ENCODE measurements at regions not wholly inside any gene's neighbourhood (a gene's known extent, or its start where the extent isn't known, plus 50 kb on each side); places are given as distances from the start of the nearest gene placed in this dataset.

DNA sequence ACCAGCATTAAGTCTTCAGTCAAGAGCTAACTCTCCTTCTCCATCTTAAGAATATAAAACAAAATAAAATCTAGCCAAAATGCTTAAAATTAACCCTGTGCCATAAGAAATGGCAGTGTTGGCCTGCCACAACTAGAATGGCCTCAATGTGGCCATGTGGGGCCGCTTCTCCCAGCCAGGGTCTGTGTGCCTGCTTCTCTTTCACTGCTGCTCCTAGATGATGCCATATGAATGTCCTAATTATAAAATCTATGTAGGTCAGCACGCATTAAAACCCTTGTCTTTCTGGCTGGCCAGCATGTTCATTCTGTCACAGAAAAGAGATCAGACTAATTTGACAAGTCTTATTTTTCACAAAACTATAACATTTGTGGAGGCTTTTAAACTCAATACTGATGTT is 102.6 kb downstream of the C6orf118 start:
- no CpG with 5 or more reads among the region's 2 CpGs for WGBS, 2 experiments (ENCODE audit: extremely low coverage in 2 of 2, insufficient read length in 1 of 2)
- Histone ChIP-seq H4K8ac (ENCODE audit: low read depth in 2 of 2, low read length in 2 of 2) (no peak overlapping the region), H3K23ac (ENCODE audit: low read depth, low read length) (no peak overlapping the region), H4K91ac (ENCODE audit: insufficient read depth, low read depth, low read length) (no peak overlapping the region), H3K9ac (ENCODE audit: low read depth, low read length) (no peak overlapping the region), H3K56ac (ENCODE audit: extremely low read depth, insufficient read depth, low read length) (no peak overlapping the region), H3K4me2 (ENCODE audit: low read depth, low read length) (no peak overlapping the region), H3K9me1 (ENCODE audit: insufficient read depth, low read length) (no peaks in the 10 kb centered on the region), H2BK15ac (ENCODE audit: low read depth, low read length) (no peak overlapping the region), H2BK20ac (ENCODE audit: low read depth, low read length) (no peak overlapping the region), H2AFZ (replicated peaks; ENCODE audit: low read length, poor library complexity) (no peak overlapping the region), H3K4me1 (ENCODE audit: control insufficient read depth, insufficient read depth, low read length) (no peaks in the 10 kb centered on the region), H2AK9ac (replicated peaks; ENCODE audit: low read depth, low read length, poor library complexity) (no peak overlapping the region), H3K27ac (ENCODE audit: insufficient read depth, low read length) (no peak overlapping the region), H3K36me3 (ENCODE audit: control insufficient read depth, insufficient read depth, low read length) (no peaks in the 10 kb centered on the region), H3K4me3 (ENCODE audit: insufficient read depth, low read depth, low read length) (no peak overlapping the region), H3K27me3 (ENCODE audit: control insufficient read depth, insufficient read depth, low read length) (no peaks in the 10 kb centered on the region), H3K18ac (ENCODE audit: low read depth, low read length) (no peak overlapping the region), H4K20me1 (ENCODE audit: insufficient read depth, low read length) (no peaks in the 10 kb centered on the region), H2BK5ac (ENCODE audit: low read depth, low read length, poor library complexity, severe bottlenecking) (no peak overlapping the region), H3K4ac (ENCODE audit: low read depth, low read length) (no peak overlapping the region), H3K79me1 (ENCODE audit: low read depth in 1 of 2, low read length in 2 of 2) (no peaks in the 10 kb centered on the region), H4K5ac (ENCODE audit: low read depth, low read length) (no peak overlapping the region), H2AK5ac (ENCODE audit: low read depth, low read length) (no peak overlapping the region), H2BK120ac (ENCODE audit: low read depth, low read length) (no peak overlapping the region), H3K9me3 (ENCODE audit: control insufficient read depth, insufficient read depth, low read length) (peaks cover 17% of the 10 kb centered on the region), H3K14ac (replicated peaks; ENCODE audit: low read depth, low read length) (no peak overlapping the region)
- ATAC-seq (ENCODE audit: low read depth), result no peak
- no peak for DNase-seq
- TF ChIP-seq RAD21 (IDR thresholded peaks at IDR 0.05; ENCODE audit: low read length), result no peak
- no peak for TF ChIP-seq CTCF (conservative IDR thresholded peaks at IDR 0.05; ENCODE audit: low read depth, low read length)
- in situ Hi-C loops (cut with MboI; ENCODE audit: low sequenced_read_pairs), result no loop called here
- CTCF ChIA-PET, result no interaction called here
- POLR2A ChIA-PET (ENCODE audit: unreplicated experiment), result no interaction called here
- dilution Hi-C loops (cut with HindIII; ENCODE audit: low sequenced_read_pairs, unreplicated experiment), result no loop called here
- BruUV-seq (replicated peaks), result no TSS peak
- intact Hi-C loops (cut with micrococcal nuclease), result no loop called here

Data from IMR-90 (cell line).